PC-9 (cell line): ENCODE measurements at regions not wholly inside any gene's neighbourhood (a gene's known extent, or its start where the extent isn't known, plus 50 kb on each side); places are given as distances from the start of the nearest gene placed in this dataset.

Source experiments
- BruUV-seq: library from RNA; stranded (reverse); fragments of 400-500 nt; replicated peaks from 2 replicates; lab custom pipeline; 2021; lab: Mats Ljungman, UMichigan
- CTCF ChIA-PET: fragments of 300-600 bp; sonication (Branson Sonifier 250); formaldehyde crosslinking; loops from one replicate; lab custom pipeline; 2022; ENCODE audit warnings: antibody characterized with exemption; lab: Charles Lee
- POLR2A ChIA-PET: fragments of 300-600 bp; sonication (Branson Sonifier 250); formaldehyde crosslinking; loops from one replicate; lab custom pipeline; 2022; ENCODE audit warnings: antibody characterized with exemption; ENCODE audit not compliant: unreplicated experiment; lab: Charles Lee
- DNase-seq, 2 experiments: peaks; one replicate each; pipeline versions ENCODE4 v3.0.0 to v3.0.0-alpha.2; 2015 to 2022; ENCODE audit warnings: mixed read lengths in 1 of 2
- H2AFZ ChIP-seq: fragments of 200-600 bp; sonication (generic); 2 replicates; pipeline ENCODE4 v1.8.1; 2017; ENCODE audit warnings: antibody characterized with exemption
- H3F3A ChIP-seq: fragments of 200-600 bp; sonication (generic); 2 replicates; pipeline ENCODE4 v1.8.1; 2017; ENCODE audit warnings: antibody characterized with exemption, mild to moderate bottlenecking, low read depth; ENCODE audit not compliant: insufficient read depth
- H3K27ac ChIP-seq: fragments of 200-600 bp; sonication (generic); 2 replicates; pipeline ENCODE4 v1.6.1; 2016; ENCODE audit warnings: mixed run types
- H3K27me3 ChIP-seq: fragments of 200-600 bp; sonication (generic); 2 replicates; pipeline ENCODE4 v1.6.1; 2016; ENCODE audit warnings: low read depth, mixed run types; ENCODE audit not compliant: insufficient read depth
- H3K36me3 ChIP-seq: fragments of 200-600 bp; sonication (generic); 2 replicates; pipeline ENCODE4 v1.6.1; 2016; ENCODE audit warnings: low read depth, mixed run types
- H3K4me1 ChIP-seq: fragments of 200-600 bp; sonication (generic); replicated peaks from 2 replicates; pipeline ENCODE4 v1.6.1; 2016; ENCODE audit warnings: mixed run types; ENCODE audit not compliant: insufficient read depth
- H3K4me2 ChIP-seq: fragments of 200-600 bp; sonication (generic); 2 replicates; pipeline ENCODE4 v1.6.1; 2017; ENCODE audit warnings: mixed run types
- H3K4me3 ChIP-seq: fragments of 200-600 bp; sonication (generic); 2 replicates; pipeline ENCODE4 v1.6.1; 2016; ENCODE audit warnings: mixed run types
- H3K79me2 ChIP-seq: fragments of 200-600 bp; sonication (generic); 2 replicates; pipeline ENCODE4 v1.6.1; 2017; ENCODE audit warnings: low read depth, mixed run types
- H3K9me2 ChIP-seq: fragments of 200-600 bp; sonication (generic); 2 replicates; pipeline ENCODE4 v1.8.1; 2017; ENCODE audit warnings: mild to moderate bottlenecking; ENCODE audit not compliant: insufficient read depth
- H3K9me3 ChIP-seq: fragments of 200-600 bp; sonication (generic); 2 replicates; pipeline ENCODE4 v1.8.1; 2016; ENCODE audit warnings: low read depth; ENCODE audit not compliant: insufficient read depth
- H4K20me1 ChIP-seq: fragments of 200-600 bp; sonication (generic); 2 replicates; pipeline ENCODE4 v1.8.1; 2017; ENCODE audit not compliant: insufficient read depth
- CTCF ChIP-seq: fragments of 200-600 bp; sonication (generic); conservative IDR thresholded peaks from 2 replicates; pipeline ENCODE4 v1.6.1; 2017; ENCODE audit warnings: mixed run types, antibody characterized with exemption, mild to moderate bottlenecking, moderate library complexity
- EZH2 ChIP-seq: fragments of 200-600 bp; sonication (generic); IDR thresholded peaks from 2 replicates; pipeline ENCODE4 v1.8.0; 2017; ENCODE audit warnings: antibody characterized with exemption, low read depth
- intact Hi-C: fragments of 100-400 bp; cut with micrococcal nuclease; formaldehyde crosslinking; loops from one replicate; pipeline ENCODE4 v1.10.0; 2022; ENCODE audit not compliant: unreplicated experiment

- ChIA-PET POLR2A (no interaction called here), CTCF (no interaction called here)
- H3K27ac ChIP-seq: no peak overlapping the region
- no peak overlapping the region for H2AFZ ChIP-seq
- H3K4me2 ChIP-seq: no peak overlapping the region
- no peaks in the 10 kb centered on the region for H3F3A ChIP-seq
- H3K9me2 ChIP-seq: no peaks in the 10 kb centered on the region
- no peaks in the 10 kb centered on the region for H3K36me3 ChIP-seq
- no TSS peak for BruUV-seq
- no peaks in the 10 kb centered on the region for H3K79me2 ChIP-seq
- no peak overlapping the region for H3K4me3 ChIP-seq
- no peaks in the 10 kb centered on the region for H3K4me1 ChIP-seq
- H4K20me1 ChIP-seq: no peaks in the 10 kb centered on the region
- H3K9me3 ChIP-seq: no peaks in the 10 kb centered on the region
- H3K27me3 ChIP-seq: no peaks in the 10 kb centered on the region
- intact Hi-C loops: no loop called here
- TF ChIP-seq EZH2 (no peak), CTCF (no peak)
- DNase-seq: no peak
Measured at GRCh38 chr3:78026318-78026828, 986.5 kb downstream of the ROBO2 start.

GRCh38 chr3:78029775-78030174 is 989.9 kb downstream of the ROBO2 start:
- Histone ChIP-seq H2AFZ (no peak overlapping the region), H3K27ac (no peak overlapping the region), H3K4me1 (no peaks in the 10 kb centered on the region), H4K20me1 (no peaks in the 10 kb centered on the region), H3K4me2 (no peak overlapping the region), H3K9me2 (no peaks in the 10 kb centered on the region), H3K27me3 (no peaks in the 10 kb centered on the region), H3F3A (no peaks in the 10 kb centered on the region), H3K9me3 (no peaks in the 10 kb centered on the region), H3K4me3 (no peak overlapping the region), H3K36me3 (no peaks in the 10 kb centered on the region), H3K79me2 (no peaks in the 10 kb centered on the region)
- POLR2A ChIA-PET: no interaction called here
- CTCF ChIA-PET: no interaction called here
- TF ChIP-seq EZH2: no peak
- TF ChIP-seq CTCF: no peak
- DNase-seq: no peak
- intact Hi-C loops: no loop called here
- no TSS peak for BruUV-seq

GRCh38 chr3:78035131-78035641 is 995.3 kb downstream of the ROBO2 start:
- ChIA-PET CTCF (no interaction called here), POLR2A (no interaction called here)
- H2AFZ ChIP-seq: no peak overlapping the region
- no peaks in the 10 kb centered on the region for H3F3A ChIP-seq
- TF ChIP-seq CTCF: no peak
- H4K20me1 ChIP-seq: no peaks in the 10 kb centered on the region
- H3K27ac ChIP-seq: no peak overlapping the region
- no peaks in the 10 kb centered on the region for H3K27me3 ChIP-seq
- no peak overlapping the region for H3K4me3 ChIP-seq
- no peaks in the 10 kb centered on the region for H3K9me2 ChIP-seq
- no TSS peak for BruUV-seq
- no peaks in the 10 kb centered on the region for H3K79me2 ChIP-seq
- no peak for DNase-seq
- H3K9me3 ChIP-seq: no peaks in the 10 kb centered on the region
- no peaks in the 10 kb centered on the region for H3K4me1 ChIP-seq
- no peaks in the 10 kb centered on the region for H3K36me3 ChIP-seq
- intact Hi-C loops: no loop called here
- H3K4me2 ChIP-seq: no peak overlapping the region
